GM23248 (cell line): ENCODE measurements at regions not wholly inside any gene's neighbourhood (a gene's known extent, or its start where the extent isn't known, plus 50 kb on each side); places are given as distances from the start of the nearest gene placed in this dataset.
A peak's percentile ranks its signal among the peaks of the same experiment; 100 is the strongest.

ENCODE experiments used
- DNase-seq: peaks from one replicate; pipeline ENCODE4 v3.0.0-alpha.2; 2015
- H2AFZ ChIP-seq: fragments of 200-600 bp; sonication (generic); 2 replicates; pipeline ENCODE4 v1.6.1; 2016; ENCODE audit warnings: antibody characterized with exemption
- H3F3A ChIP-seq: fragments of 200-600 bp; sonication (generic); 2 replicates; pipeline ENCODE4 v1.6.1; 2016; ENCODE audit warnings: mild to moderate bottlenecking, antibody characterized with exemption, mixed run types; ENCODE audit not compliant: insufficient read depth
- H3K27ac ChIP-seq: fragments of 200-600 bp; sonication (generic); 2 replicates; pipeline ENCODE4 v1.5.1; 2016; ENCODE audit warnings: mild to moderate bottlenecking
- H3K27me3 ChIP-seq: fragments of 200-600 bp; sonication (generic); replicated peaks from 2 replicates; pipeline ENCODE4 v1.6.1; 2016; ENCODE audit warnings: mild to moderate bottlenecking; ENCODE audit not compliant: insufficient read depth
- H3K36me3 ChIP-seq: fragments of 200-600 bp; sonication (generic); 2 replicates; pipeline ENCODE4 v1.6.1; 2016; ENCODE audit warnings: low read depth, mild to moderate bottlenecking
- H3K4me1 ChIP-seq: fragments of 200-600 bp; sonication (generic); 2 replicates; pipeline ENCODE4 v1.6.1; 2016; ENCODE audit warnings: mild to moderate bottlenecking; ENCODE audit not compliant: insufficient read depth
- H3K4me2 ChIP-seq: fragments of 200-600 bp; sonication (generic); one replicate; pipeline ENCODE4 v1.6.1; 2016; ENCODE audit warnings: mild to moderate bottlenecking; ENCODE audit not compliant: unreplicated experiment
- H3K4me3 ChIP-seq: fragments of 200-600 bp; sonication (generic); 2 replicates; pipeline ENCODE4 v1.5.1; 2016; ENCODE audit warnings: mild to moderate bottlenecking
- H3K79me2 ChIP-seq: fragments of 200-600 bp; sonication (generic); 2 replicates; pipeline ENCODE4 v1.6.1; 2016; ENCODE audit warnings: mild to moderate bottlenecking; ENCODE audit not compliant: insufficient read depth
- H3K9ac ChIP-seq: fragments of 200-600 bp; sonication (generic); 2 replicates; pipeline ENCODE4 v1.6.1; 2016; ENCODE audit warnings: mild to moderate bottlenecking
- H3K9me2 ChIP-seq: fragments of 200-600 bp; sonication (generic); 2 replicates; pipeline ENCODE4 v1.6.1; 2016; ENCODE audit warnings: mixed run types, mild to moderate bottlenecking, moderate library complexity; ENCODE audit not compliant: insufficient read depth
- H3K9me3 ChIP-seq: fragments of 200-600 bp; sonication (generic); one replicate; pipeline ENCODE4 v1.6.1; 2017; ENCODE audit warnings: low read depth
- H4K20me1 ChIP-seq: fragments of 200-600 bp; sonication (generic); 2 replicates; pipeline ENCODE4 v1.6.0; 2016; ENCODE audit not compliant: insufficient read depth
- EZH2 ChIP-seq: fragments of 200-600 bp; sonication (generic); IDR thresholded peaks from 2 replicates; pipeline ENCODE4 v1.6.1; 2018; ENCODE audit warnings: antibody characterized with exemption, mild to moderate bottlenecking; ENCODE audit not compliant: insufficient read depth, poor library complexity, severe bottlenecking
- EZH2phosphoT487 ChIP-seq: fragments of 200-600 bp; sonication (generic); IDR thresholded peaks from 2 replicates; pipeline ENCODE4 v1.6.1; 2018; ENCODE audit warnings: antibody characterized with exemption, moderate library complexity, mild to moderate bottlenecking, low read depth; ENCODE audit not compliant: insufficient read depth
- WGBS, 2 experiments: methylation state at CpG; one replicate each; pipeline ENCODE4 v1.1.6; 2015 to 2017; ENCODE audit warnings: low lambda C conversion rate in 2 of 2, low coverage in 1 of 2; ENCODE audit errors: missing lambda C conversion rate in 2 of 2; 5-methylcytosine and 5-hydroxymethylcytosine counted together
- in situ Hi-C: fragments of 300-500 bp; cut with MboI; formaldehyde crosslinking; loops from 2 replicates; pipeline ENCODE4 v1.15.0; 2020

GRCh38 chr4:119755599-119755998 lies 127.0 kb upstream of the PDE5A start:
- Histone ChIP-seq H3K27me3 (no peaks in the 10 kb centered on the region), H3K9me3 (no peaks in the 10 kb centered on the region), H3K4me1 (peaks cover 8% of the 10 kb centered on the region), H4K20me1 (no peaks in the 10 kb centered on the region), H3K4me3 (no peak overlapping the region), H3F3A (peaks cover 14% of the 10 kb centered on the region), H3K27ac (no peak overlapping the region), H3K4me2 (no peak overlapping the region), H2AFZ (no peak overlapping the region), H3K36me3 (no peaks in the 10 kb centered on the region), H3K79me2 (no peaks in the 10 kb centered on the region), H3K9me2 (no peaks in the 10 kb centered on the region), H3K9ac (no peak overlapping the region)
- TF ChIP-seq EZH2phosphoT487 (no peak), EZH2 (no peak)
- WGBS, 2 experiments, result 23 to 34% methylated on average over 1 of the region's 1 CpG
- in situ Hi-C loops, result no loop called here
- DNase-seq, result no peak

- H3K4me1 ChIP-seq, result peaks cover 31% of the 10 kb centered on the region
- no peaks in the 10 kb centered on the region for H3K9me2 ChIP-seq
- TF ChIP-seq EZH2 (no peak), EZH2phosphoT487 (no peak)
- H3K36me3 ChIP-seq, result no peaks in the 10 kb centered on the region
- no peaks in the 10 kb centered on the region for H3K27me3 ChIP-seq
- no peak for DNase-seq
- H3K79me2 ChIP-seq, result no peaks in the 10 kb centered on the region
- peaks cover 39% of the 10 kb centered on the region for H3F3A ChIP-seq
- H3K9ac ChIP-seq, result no peak overlapping the region
- H3K27ac ChIP-seq, result no peak overlapping the region
- H4K20me1 ChIP-seq, result no peaks in the 10 kb centered on the region
- in situ Hi-C loops, result no loop called here
- H3K9me3 ChIP-seq, result no peaks in the 10 kb centered on the region
- 61 to 71% methylated on average over 2 of the region's 2 CpGs for WGBS, 2 experiments
- no peak overlapping the region for H3K4me2 ChIP-seq
- no peak overlapping the region for H3K4me3 ChIP-seq
- no peak overlapping the region for H2AFZ ChIP-seq
Observed at GRCh38 chr4:119752936-119753335, 124.3 kb upstream of the PDE5A start.

GRCh38 chr4:119750771-119751170 lies 122.2 kb upstream of the PDE5A start:
- Histone ChIP-seq H3K9me3 (no peaks in the 10 kb centered on the region), H3K9me2 (no peaks in the 10 kb centered on the region), H4K20me1 (no peaks in the 10 kb centered on the region), H3K4me3 (peak overlapping the region; percentile 16; the same call in 1 of the 2 replicates), H3K9ac (0 out of 2 replicates have a peak overlapping the region, but pooled peaks have one; percentile 10), H3K36me3 (no peaks in the 10 kb centered on the region), H3K27ac (peak overlapping the region; percentile 64), H3K27me3 (no peaks in the 10 kb centered on the region), H2AFZ (peak overlapping the region; percentile 55), H3K4me1 (peaks cover 40% of the 10 kb centered on the region), H3K4me2 (peak overlapping the region; percentile 20), H3K79me2 (no peaks in the 10 kb centered on the region), H3F3A (peaks cover 41% of the 10 kb centered on the region)
- in situ Hi-C loops, result no loop called here
- 13 to 15% methylated on average over 1 of the region's 1 CpG for WGBS, 2 experiments
- TF ChIP-seq EZH2phosphoT487 (no peak), EZH2 (no peak)
- peak; percentile 80 for DNase-seq

- no peak overlapping the region for H3K4me3 ChIP-seq
- H3K27me3 ChIP-seq, result no peaks in the 10 kb centered on the region
- no peaks in the 10 kb centered on the region for H4K20me1 ChIP-seq
- peaks cover 41% of the 10 kb centered on the region for H3F3A ChIP-seq
- no peak for DNase-seq
- peak overlapping the region; percentile 64; the same call in 1 of the 2 replicates for H3K27ac ChIP-seq
- H2AFZ ChIP-seq, result no peak overlapping the region
- no peaks in the 10 kb centered on the region for H3K79me2 ChIP-seq
- H3K4me2 ChIP-seq, result peak overlapping the region; percentile 20
- H3K36me3 ChIP-seq, result no peaks in the 10 kb centered on the region
- in situ Hi-C loops, result no loop called here
- H3K9me3 ChIP-seq, result no peaks in the 10 kb centered on the region
- H3K9ac ChIP-seq, result no peak overlapping the region
- TF ChIP-seq EZH2phosphoT487 (no peak), EZH2 (no peak)
- peaks cover 41% of the 10 kb centered on the region for H3K4me1 ChIP-seq
- H3K9me2 ChIP-seq, result no peaks in the 10 kb centered on the region
Observed at GRCh38 chr4:119750048-119750447, 121.4 kb upstream of the PDE5A start.

- Histone ChIP-seq H3K9ac (0 out of 2 replicates have a peak overlapping the region, but pooled peaks have one; percentile 19), H3K9me3 (no peaks in the 10 kb centered on the region), H3K9me2 (no peaks in the 10 kb centered on the region), H2AFZ (0 out of 2 replicates have a peak overlapping the region, but pooled peaks have one; percentile 11), H3K36me3 (no peaks in the 10 kb centered on the region), H3K4me3 (no peak overlapping the region), H3F3A (peaks cover 41% of the 10 kb centered on the region), H3K79me2 (no peaks in the 10 kb centered on the region), H3K4me2 (peak overlapping the region; percentile 5), H3K4me1 (peaks cover 46% of the 10 kb centered on the region), H3K27ac (peak overlapping the region; percentile 67; the same call in 1 of the 2 replicates), H4K20me1 (no peaks in the 10 kb centered on the region), H3K27me3 (no peaks in the 10 kb centered on the region)
- 10% methylated on average over 2 of the region's 2 CpGs for WGBS, 2 experiments
- in situ Hi-C loops, result no loop called here
- DNase-seq, result peak; percentile 74
- TF ChIP-seq EZH2phosphoT487, result no peak
- no peak for TF ChIP-seq EZH2
Observed at GRCh38 chr4:119748853-119749252, 120.2 kb upstream of the PDE5A start.
